Panc1 (cell line): ENCODE measurements at regions not wholly inside any gene's neighbourhood (a gene's known extent, or its start where the extent isn't known, plus 50 kb on each side); places are given as distances from the start of the nearest gene placed in this dataset.

Experiments used
- ATAC-seq: fragments of 200-7000 bp; cut with Tn5 transposase; 2 replicates; pipeline ENCODE4 v1.9.1; 2020; ENCODE audit warnings: mild to moderate bottlenecking, moderate library complexity
- BruUV-seq: library from RNA; stranded (reverse); fragments of 400-500 nt; replicated peaks from 2 replicates; lab custom pipeline; 2021; lab: Mats Ljungman, UMichigan
- CTCF ChIA-PET: fragments of 300-600 bp; sonication (Branson Sonifier 250); formaldehyde crosslinking; loops from one replicate; lab custom pipeline; 2022; ENCODE audit warnings: antibody characterized with exemption; lab: Charles Lee
- POLR2A ChIA-PET: fragments of 300-600 bp; sonication (Branson Sonifier 250); formaldehyde crosslinking; loops from one replicate; lab custom pipeline; 2022; ENCODE audit warnings: antibody characterized with exemption; lab: Charles Lee
- DNase-seq: peaks from one replicate; pipeline ENCODE4 v3.0.0-alpha.2; 2010; ENCODE audit warnings: low read depth, low spot score
- H3K27ac ChIP-seq: 2 replicates; pipeline ENCODE4 v1.5.1; 2011; ENCODE audit warnings: mild to moderate bottlenecking, low read length, inconsistent platforms
- H3K27me3 ChIP-seq: fragments of 200-500 bp; sonication (Bioruptor generic); 2 replicates; pipeline ENCODE4 v1.6.0; 2014; ENCODE audit warnings: low read length, inconsistent platforms; ENCODE audit not compliant: control insufficient read depth, insufficient read depth
- H3K36me3 ChIP-seq: fragments of 200-500 bp; sonication (Bioruptor generic); 2 replicates; pipeline ENCODE4 v1.5.1; 2014; ENCODE audit warnings: inconsistent platforms, mild to moderate bottlenecking, low read length, moderate library complexity; ENCODE audit not compliant: control insufficient read depth, insufficient read depth
- H3K4me1 ChIP-seq: 2 replicates; pipeline ENCODE4 v1.5.1; 2011; ENCODE audit warnings: inconsistent platforms, mild to moderate bottlenecking, low read length, moderate library complexity; ENCODE audit not compliant: control insufficient read depth, insufficient read depth
- H3K4me3 ChIP-seq, 2 experiments: 2 replicates each; pipeline ENCODE4 v1.5.1; 2011 to 2012; ENCODE audit warnings: low read depth in 2 of 2, low read length in 2 of 2, mild to moderate bottlenecking in 2 of 2, inconsistent platforms in 1 of 2, moderate library complexity in 1 of 2
- H3K9me3 ChIP-seq: fragments of 200-500 bp; sonication (Bioruptor generic); 2 replicates; pipeline ENCODE4 v1.5.1; 2014; ENCODE audit warnings: low read depth, mild to moderate bottlenecking, inconsistent platforms, low read length, moderate library complexity; ENCODE audit not compliant: control insufficient read depth, insufficient read depth
- CTCF ChIP-seq: fragments of 450-650 bp; IDR thresholded peaks from 2 replicates; pipeline ENCODE4 v1.5.1; 2017; ENCODE audit warnings: mild to moderate bottlenecking
- POLR2AphosphoS5 ChIP-seq: IDR thresholded peaks from 2 replicates; pipeline ENCODE4 v1.6.1; 2012; ENCODE audit warnings: mild to moderate bottlenecking, low read depth, low read length, moderate library complexity
- TCF7L2 ChIP-seq: IDR thresholded peaks from 2 replicates; pipeline ENCODE4 v1.6.1; 2011; ENCODE audit warnings: mild to moderate bottlenecking, low read depth, low read length, inconsistent platforms
- in situ Hi-C: cut with HindIII; loops from 2 replicates; pipeline ENCODE4 v1.10.0; 2016; ENCODE audit warnings: low sequenced_read_pairs, low pct_unique_long_range_greater_than_20kb
- intact Hi-C: fragments of 100-400 bp; cut with micrococcal nuclease; formaldehyde crosslinking; loops from one replicate; pipeline ENCODE4 v1.10.0; 2022; ENCODE audit not compliant: unreplicated experiment
- TF ChIP-seq, protein P1 (sequence below), 2 experiments: IDR thresholded peaks; 2 replicates each; pipeline ENCODE4 v1.6.1; 2011 to 2012; ENCODE audit warnings: low read depth in 2 of 2, control low read depth in 1 of 2, low read length in 1 of 2, mild to moderate bottlenecking in 1 of 2, moderate library complexity in 1 of 2; ENCODE audit not compliant: insufficient read depth in 1 of 2

GRCh38 chr6:51268666-51269065, 450.0 kb downstream of the TFAP2B start:
- intact Hi-C loops (no loop called here), in situ Hi-C loops (no loop called here)
- H3K4me1 ChIP-seq: no peaks in the 10 kb centered on the region
- H3K36me3 ChIP-seq: no peaks in the 10 kb centered on the region
- BruUV-seq: no TSS peak
- ATAC-seq (no peak), DNase-seq (no peak)
- TF ChIP-seq POLR2AphosphoS5: no peak
- TF ChIP-seq CTCF: no peak
- TF ChIP-seq, protein P1, sequence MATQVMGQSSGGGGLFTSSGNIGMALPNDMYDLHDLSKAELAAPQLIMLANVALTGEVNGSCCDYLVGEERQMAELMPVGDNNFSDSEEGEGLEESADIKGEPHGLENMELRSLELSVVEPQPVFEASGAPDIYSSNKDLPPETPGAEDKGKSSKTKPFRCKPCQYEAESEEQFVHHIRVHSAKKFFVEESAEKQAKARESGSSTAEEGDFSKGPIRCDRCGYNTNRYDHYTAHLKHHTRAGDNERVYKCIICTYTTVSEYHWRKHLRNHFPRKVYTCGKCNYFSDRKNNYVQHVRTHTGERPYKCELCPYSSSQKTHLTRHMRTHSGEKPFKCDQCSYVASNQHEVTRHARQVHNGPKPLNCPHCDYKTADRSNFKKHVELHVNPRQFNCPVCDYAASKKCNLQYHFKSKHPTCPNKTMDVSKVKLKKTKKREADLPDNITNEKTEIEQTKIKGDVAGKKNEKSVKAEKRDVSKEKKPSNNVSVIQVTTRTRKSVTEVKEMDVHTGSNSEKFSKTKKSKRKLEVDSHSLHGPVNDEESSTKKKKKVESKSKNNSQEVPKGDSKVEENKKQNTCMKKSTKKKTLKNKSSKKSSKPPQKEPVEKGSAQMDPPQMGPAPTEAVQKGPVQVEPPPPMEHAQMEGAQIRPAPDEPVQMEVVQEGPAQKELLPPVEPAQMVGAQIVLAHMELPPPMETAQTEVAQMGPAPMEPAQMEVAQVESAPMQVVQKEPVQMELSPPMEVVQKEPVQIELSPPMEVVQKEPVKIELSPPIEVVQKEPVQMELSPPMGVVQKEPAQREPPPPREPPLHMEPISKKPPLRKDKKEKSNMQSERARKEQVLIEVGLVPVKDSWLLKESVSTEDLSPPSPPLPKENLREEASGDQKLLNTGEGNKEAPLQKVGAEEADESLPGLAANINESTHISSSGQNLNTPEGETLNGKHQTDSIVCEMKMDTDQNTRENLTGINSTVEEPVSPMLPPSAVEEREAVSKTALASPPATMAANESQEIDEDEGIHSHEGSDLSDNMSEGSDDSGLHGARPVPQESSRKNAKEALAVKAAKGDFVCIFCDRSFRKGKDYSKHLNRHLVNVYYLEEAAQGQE (IDR thresholded peaks at IDR 0.05; ENCODE audit: insufficient read depth in 1 of 2, low read depth in 2 of 2, low read length in 1 of 2): no peak
- no peaks in the 10 kb centered on the region for H3K27me3 ChIP-seq
- H3K4me3 ChIP-seq: no peak overlapping the region
- POLR2A ChIA-PET: no interaction called here
- H3K27ac ChIP-seq: no peak overlapping the region
- CTCF ChIA-PET: no interaction called here
- H3K9me3 ChIP-seq: no peaks in the 10 kb centered on the region

DNA sequence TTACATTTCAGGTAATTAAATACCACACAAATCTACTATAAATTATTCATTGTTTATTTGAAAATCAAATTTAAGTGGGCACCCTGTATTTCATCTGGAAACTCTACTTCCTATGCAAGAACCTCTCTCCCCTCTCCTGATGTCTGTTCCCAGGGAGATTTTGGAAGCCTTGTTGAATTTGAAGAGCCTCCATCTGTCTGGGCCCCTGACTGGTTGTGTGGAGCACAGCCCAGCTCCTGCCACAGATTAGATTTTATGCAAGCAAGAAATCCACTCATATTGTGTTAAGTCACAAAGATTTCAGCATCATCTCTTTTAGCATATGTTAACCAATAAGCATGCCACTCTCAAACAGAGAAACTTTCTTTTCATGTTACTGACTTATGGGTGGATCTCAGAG, 451.2 kb downstream of the TFAP2B start:
- ATAC-seq (no peak), DNase-seq (no peak)
- intact Hi-C loops: no loop called here
- TF ChIP-seq TCF7L2: no peak
- TF ChIP-seq, protein P1 (IDR thresholded peaks at IDR 0.05; ENCODE audit: insufficient read depth in 1 of 2, low read depth in 2 of 2, low read length in 1 of 2): no peak
- no peak for TF ChIP-seq CTCF
- CTCF ChIA-PET: no interaction called here
- no peak overlapping the region for H3K4me3 ChIP-seq
- no peaks in the 10 kb centered on the region for H3K4me1 ChIP-seq
- no TSS peak for BruUV-seq
- no peak overlapping the region for H3K27ac ChIP-seq
- H3K9me3 ChIP-seq: no peaks in the 10 kb centered on the region
- no peaks in the 10 kb centered on the region for H3K36me3 ChIP-seq
- POLR2A ChIA-PET: no interaction called here
- H3K27me3 ChIP-seq: no peaks in the 10 kb centered on the region
- in situ Hi-C loops: no loop called here
